H1 (cell line): ENCODE measurements at regions not wholly inside any gene's neighbourhood (a gene's known extent, or its start where the extent isn't known, plus 50 kb on each side); places are given as distances from the start of the nearest gene placed in this dataset.

ENCODE experiments used
- CTCF ChIA-PET: fragments of 300-600 bp; sonication (Branson Sonifier 250); formaldehyde crosslinking; loops from one replicate; lab custom pipeline; 2021; ENCODE audit not compliant: partially characterized antibody; lab: Charles Lee
- POLR2A ChIA-PET: fragments of 300-600 bp; sonication (Branson Sonifier 250); formaldehyde crosslinking; loops from one replicate; lab custom pipeline; 2021; ENCODE audit warnings: inconsistent platforms; ENCODE audit not compliant: partially characterized antibody; lab: Charles Lee
- DNase-seq, 2 experiments: peaks; one replicate each; pipeline versions ENCODE4 v3.0.0 to v3.0.0-alpha.2; 2010 to 2022; ENCODE audit warnings: low spot score in 2 of 2, low read depth in 1 of 2, mixed read lengths in 1 of 2
- FAIRE-seq: peaks from 2 replicates; lab custom pipeline; 2011; peaks lifted over from hg19 to GRCh38; lab: Jason Lieb, UNC
- H2AFZ ChIP-seq: 2 replicates; pipeline ENCODE4 v1.8.1; 2012; ENCODE audit warnings: low read length, inconsistent platforms
- H2AK5ac ChIP-seq: 2 replicates; pipeline ENCODE4 v1.6.1; 2013; ENCODE audit warnings: low read depth, low read length
- H2BK120ac ChIP-seq: replicated peaks from 2 replicates; pipeline ENCODE3; 2013; ENCODE audit warnings: low read depth, low read length, inconsistent platforms
- H2BK12ac ChIP-seq: 2 replicates; pipeline ENCODE4 v1.6.1; 2013; ENCODE audit warnings: low read depth, low read length
- H2BK15ac ChIP-seq: 2 replicates; pipeline ENCODE4 v1.6.1; 2013; ENCODE audit warnings: low read length
- H2BK20ac ChIP-seq: 2 replicates; pipeline ENCODE4 v1.6.1; 2013; ENCODE audit warnings: low read length
- H2BK5ac ChIP-seq: 2 replicates; pipeline ENCODE4 v1.6.1; 2013; ENCODE audit warnings: low read depth, low read length
- H3K14ac ChIP-seq: 2 replicates; pipeline ENCODE4 v1.6.1; 2013; ENCODE audit warnings: inconsistent platforms; ENCODE audit not compliant: insufficient read length
- H3K18ac ChIP-seq: 2 replicates; pipeline ENCODE4 v1.6.1; 2013; ENCODE audit warnings: low read length; ENCODE audit errors: extremely low read depth
- H3K23ac ChIP-seq: 2 replicates; pipeline ENCODE4 v1.6.1; 2013; ENCODE audit warnings: inconsistent platforms; ENCODE audit not compliant: insufficient read length
- H3K23me2 ChIP-seq: 2 replicates; pipeline ENCODE4 v1.6.1; 2013; ENCODE audit warnings: low read depth, low read length
- H3K27ac ChIP-seq: 2 replicates; pipeline ENCODE4 v1.6.1; 2011; ENCODE audit warnings: low read depth, low read length, inconsistent platforms
- H3K27me3 ChIP-seq, 4 experiments: replicated peaks in 1 of 4; 1 replicate in 1 of 4; 2 replicates in 3 of 4; pipeline versions ENCODE4 v1.6.1 to v1.8.1; 2011 to 2013; ENCODE audit warnings: low read length in 3 of 4, mild to moderate bottlenecking in 3 of 4, inconsistent platforms in 2 of 4, mixed read lengths in 2 of 4, moderate library complexity in 1 of 4; ENCODE audit not compliant: control insufficient read depth in 3 of 4, insufficient read depth in 3 of 4; ENCODE audit errors: extremely low read depth in 1 of 4
- H3K36me3 ChIP-seq, 4 experiments: 2 replicates each; pipeline versions ENCODE4 v1.6.1 to v1.8.1; 2011 to 2013; ENCODE audit warnings: mild to moderate bottlenecking in 4 of 4, low read length in 3 of 4, moderate library complexity in 2 of 4, control low read depth in 1 of 4, inconsistent platforms in 1 of 4; ENCODE audit not compliant: insufficient read depth in 4 of 4, control insufficient read depth in 2 of 4
- H3K4ac ChIP-seq: replicated peaks from 2 replicates; pipeline ENCODE3; 2013; ENCODE audit warnings: low read length, low read depth, mixed read lengths, inconsistent platforms; ENCODE audit not compliant: insufficient read length
- H3K4me1 ChIP-seq, 4 experiments: replicated peaks in 1 of 4; 1 replicate in 1 of 4; 2 replicates in 3 of 4; pipeline versions ENCODE4 v1.6.1 to v1.8.1; 2011 to 2013; ENCODE audit warnings: low read length in 3 of 4, inconsistent platforms in 2 of 4, mixed read lengths in 1 of 4; ENCODE audit not compliant: insufficient read depth in 4 of 4, control insufficient read depth in 3 of 4
- H3K4me2 ChIP-seq, 2 experiments: 2 replicates each; pipeline versions ENCODE4 v1.6.1 to v1.8.1; 2011 to 2013; ENCODE audit warnings: low read depth in 2 of 2, low read length in 2 of 2, control low read depth in 1 of 2, inconsistent platforms in 1 of 2, mild to moderate bottlenecking in 1 of 2; ENCODE audit not compliant: insufficient read depth in 1 of 2
- H3K4me3 ChIP-seq, 4 experiments: fragments of 200-600, 300-600 bp in 1 of 4; sonication (generic), shearing (Covaris generic), sonication (Bioruptor Twin) in 1 of 4; 2 replicates each; pipeline versions ENCODE4 v1.5.1 to v1.8.1; 2011 to 2016; ENCODE audit warnings: low read length in 4 of 4, low read depth in 3 of 4, control low read depth in 2 of 4, inconsistent platforms in 2 of 4, mild to moderate bottlenecking in 2 of 4, mixed read lengths in 1 of 4, moderate library complexity in 1 of 4; ENCODE audit not compliant: insufficient read depth in 2 of 4; ENCODE audit errors: extremely low read depth in 1 of 4
- H3K56ac ChIP-seq: replicated peaks from 2 replicates; pipeline ENCODE3; 2013; ENCODE audit warnings: low read depth, mild to moderate bottlenecking, mixed read lengths, low read length, inconsistent platforms; ENCODE audit not compliant: insufficient read length
- H3K79me1 ChIP-seq: 2 replicates; pipeline ENCODE4 v1.6.1; 2013; ENCODE audit warnings: low read depth, low read length, control low read depth
- H3K79me2 ChIP-seq, 2 experiments: 2 replicates each; pipeline versions ENCODE4 v1.6.1 to v1.8.1; 2012 to 2013; ENCODE audit warnings: low read length in 2 of 2, mild to moderate bottlenecking in 2 of 2, inconsistent platforms in 1 of 2; ENCODE audit not compliant: insufficient read depth in 2 of 2, control insufficient read depth in 1 of 2
- H3K9ac ChIP-seq, 4 experiments: replicated peaks in 1 of 4; 1 replicate in 1 of 4; 2 replicates in 3 of 4; pipeline versions ENCODE4 v1.6.1 to v1.8.1; 2011 to 2013; ENCODE audit warnings: low read depth in 3 of 4, low read length in 3 of 4, control low read depth in 2 of 4, mild to moderate bottlenecking in 2 of 4, moderate library complexity in 2 of 4, inconsistent platforms in 1 of 4; ENCODE audit errors: extremely low read depth in 1 of 4
- H3K9me3 ChIP-seq, 2 experiments: 2 replicates each; pipeline versions ENCODE4 v1.6.1 to v1.8.1; 2012 to 2013; ENCODE audit warnings: mild to moderate bottlenecking in 2 of 2, moderate library complexity in 2 of 2, control low read depth in 1 of 2, inconsistent platforms in 1 of 2, low read depth in 1 of 2, low read length in 1 of 2, mixed read lengths in 1 of 2; ENCODE audit not compliant: insufficient read depth in 2 of 2
- H4K20me1 ChIP-seq, 2 experiments: replicated peaks in 1 of 2; 2 replicates each; pipeline versions ENCODE3 to v1.8.1; 2011 to 2013; ENCODE audit warnings: inconsistent platforms in 2 of 2, low read length in 2 of 2, mild to moderate bottlenecking in 1 of 2; ENCODE audit not compliant: insufficient read depth in 2 of 2, control insufficient read depth in 1 of 2
- H4K5ac ChIP-seq: 2 replicates; pipeline ENCODE4 v1.6.1; 2013; ENCODE audit warnings: low read length, low read depth, mixed read lengths, inconsistent platforms; ENCODE audit not compliant: insufficient read length
- H4K8ac ChIP-seq: 2 replicates; pipeline ENCODE4 v1.8.0; 2013; ENCODE audit warnings: mild to moderate bottlenecking, moderate library complexity, low read length, inconsistent platforms; ENCODE audit not compliant: insufficient read depth; ENCODE audit errors: extremely low read depth
- H4K91ac ChIP-seq: replicated peaks from 2 replicates; pipeline ENCODE3; 2013; ENCODE audit warnings: low read length, mixed read lengths, inconsistent platforms; ENCODE audit not compliant: insufficient read length
- JUND ChIP-seq: IDR thresholded peaks from 2 replicates; pipeline ENCODE4 v1.6.1; 2011; ENCODE audit warnings: mild to moderate bottlenecking, improper control_type of control experiment, low read length
- POLR2A ChIP-seq, 2 experiments: IDR thresholded peaks; 1 replicate in 1 of 2; 2 replicates in 1 of 2; pipeline ENCODE4 v1.6.1; 2011; ENCODE audit warnings: low read depth in 2 of 2, low read length in 2 of 2, mild to moderate bottlenecking in 2 of 2; ENCODE audit errors: control extremely low read depth in 1 of 2
- SIRT6 ChIP-seq: IDR thresholded peaks from one replicate; pipeline ENCODE4 v1.7.1; 2012; ENCODE audit warnings: low read length, inconsistent platforms
- WGBS, 2 experiments: shearing (Covaris generic) in 1 of 2; methylation state at CpG; one replicate each; pipeline versions ENCODE4 v1.1.6 to v1.1.7; 2013 to 2015; ENCODE audit warnings: low lambda C conversion rate in 2 of 2, mixed read lengths in 2 of 2, inconsistent platforms in 1 of 2, low coverage in 1 of 2, missing lambda C conversion rate in 1 of 2; ENCODE audit not compliant: insufficient replicate concordance in 2 of 2, insufficient coverage in 1 of 2, insufficient read length in 1 of 2; ENCODE audit errors: extremely low coverage in 1 of 2, missing lambda C conversion rate in 1 of 2; 5-methylcytosine and 5-hydroxymethylcytosine counted together

DNA sequence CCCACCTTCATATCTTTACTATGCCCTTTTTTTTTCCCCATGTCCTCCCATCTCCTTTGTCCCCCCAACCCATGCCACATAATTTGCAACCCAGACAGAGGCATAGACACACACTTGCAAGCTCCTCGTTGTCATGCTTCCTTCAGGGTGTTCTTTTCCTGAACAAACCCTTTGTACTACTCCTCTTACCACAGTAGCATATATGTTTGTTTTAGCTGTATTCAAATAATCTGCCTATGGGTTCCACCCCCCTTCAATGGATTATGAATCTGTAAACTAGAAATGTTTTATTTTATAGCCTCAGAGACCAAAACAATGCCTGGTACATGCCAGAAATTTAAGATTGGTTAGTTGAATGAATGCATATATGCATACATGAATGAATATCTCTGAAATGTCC, 307.1 kb upstream of the E2F7 start:
- FAIRE-seq = no peak
- Histone ChIP-seq H4K20me1 (no peaks in the 10 kb centered on the region), H3K9ac (no peak overlapping the region), H3K4me1 (no peaks in the 10 kb centered on the region), H3K9me3 (no peaks in the 10 kb centered on the region), H3K23ac (no peak overlapping the region), H2BK15ac (no peak overlapping the region), H3K36me3 (no peaks in the 10 kb centered on the region), H2AK5ac (no peak overlapping the region), H3K18ac (no peak overlapping the region)
- TF ChIP-seq POLR2A (IDR thresholded peaks at IDR 0.05; ENCODE audit: control extremely low read depth in 1 of 2, low read depth in 2 of 2, low read length in 2 of 2) (no peak), SIRT6 (no peak), JUND (no peak)
- TF ChIP-seq, all 59 proteins: peak for 0
- H3K4me2 ChIP-seq = no peak overlapping the region
- H2BK120ac ChIP-seq = no peak overlapping the region
- no peak overlapping the region for H2AFZ ChIP-seq
- no peak overlapping the region for H2BK5ac ChIP-seq
- no peak overlapping the region for H4K8ac ChIP-seq
- H4K5ac ChIP-seq = no peak overlapping the region
- WGBS, 2 experiments = 88% methylated on average over 1 of the region's 1 CpG; no CpG with 5 or more reads in 1 of the 2 experiments
- no peaks in the 10 kb centered on the region for H3K79me1 ChIP-seq
- POLR2A ChIA-PET = no interaction called here
- no peaks in the 10 kb centered on the region for H3K79me2 ChIP-seq
- no peak for DNase-seq
- no peak overlapping the region for H3K14ac ChIP-seq
- no peak overlapping the region for H2BK20ac ChIP-seq
- H4K91ac ChIP-seq = no peak overlapping the region
- no peak overlapping the region for H2BK12ac ChIP-seq
- CTCF ChIA-PET = no interaction called here
- H3K23me2 ChIP-seq = no peaks in the 10 kb centered on the region
- no peak overlapping the region for H3K4ac ChIP-seq
- no peaks in the 10 kb centered on the region for H3K27me3 ChIP-seq
- no peak overlapping the region for H3K27ac ChIP-seq
- no peak overlapping the region for H3K56ac ChIP-seq
- no peak overlapping the region for H3K4me3 ChIP-seq
